ENCODE measurements at regions not wholly inside any gene's neighbourhood (a gene's known extent, or its start where the extent isn't known, plus 50 kb on each side); places are given as distances from the start of the nearest gene placed in this dataset.
"Not testable (repeated sequence)": the region's sequence is repeated elsewhere in the genome, so short reads cannot be mapped to it uniquely, and the experiment has no call there.

GRCh38 chr4:114040319-114041116 is 61.1 kb upstream of the ARSJ start:
- TF ChIP-seq CTCF (IDR thresholded peaks at IDR 0.05; ENCODE audit: low read depth, low read length): no peak
- no peaks in the 10 kb centered on the region for H3K27me3 ChIP-seq
- no peaks in the 10 kb centered on the region for H3K36me3 ChIP-seq
- no peak overlapping the region for H3K27ac ChIP-seq
- H3K4me3 ChIP-seq: no peak overlapping the region
- DNase-seq (ENCODE audit: low read depth in 1 of 2, low spot score in 1 of 2): peak in 1 of 2 donors; percentile 7
- no peaks in the 10 kb centered on the region for H3K4me1 ChIP-seq (ENCODE audit: low read depth)
- no peaks in the 10 kb centered on the region for H3K9me3 ChIP-seq (ENCODE audit: low read depth)

- DNase-seq (ENCODE audit: low read depth in 1 of 2, low spot score in 1 of 2): no peak
- H3K9me3 ChIP-seq (ENCODE audit: low read depth): no peaks in the 10 kb centered on the region
- H3K36me3 ChIP-seq: no peaks in the 10 kb centered on the region
- TF ChIP-seq CTCF (IDR thresholded peaks at IDR 0.05; ENCODE audit: low read depth, low read length): no peak
- no peaks in the 10 kb centered on the region for H3K4me1 ChIP-seq (ENCODE audit: low read depth)
- H3K4me3 ChIP-seq: no peak overlapping the region
- H3K27me3 ChIP-seq: no peaks in the 10 kb centered on the region
- H3K27ac ChIP-seq: no peak overlapping the region
Measured at GRCh38 chr4:114041117-114041475, 61.6 kb upstream of the ARSJ start.

GRCh38 chr4:114043116-114043515 is 63.7 kb upstream of the ARSJ start:
- TF ChIP-seq CTCF (IDR thresholded peaks at IDR 0.05; ENCODE audit: low read depth, low read length): no peak
- no peaks in the 10 kb centered on the region for H3K9me3 ChIP-seq (ENCODE audit: low read depth)
- H3K4me1 ChIP-seq (ENCODE audit: low read depth): no peaks in the 10 kb centered on the region
- H3K4me3 ChIP-seq: no peak overlapping the region
- H3K36me3 ChIP-seq: no peaks in the 10 kb centered on the region
- no peak overlapping the region for H3K27ac ChIP-seq
- peak in 1 of 2 donors; percentile 4 for DNase-seq (ENCODE audit: low read depth in 1 of 2, low spot score in 1 of 2)
- H3K27me3 ChIP-seq: no peaks in the 10 kb centered on the region

- not testable (repeated sequence) for H3K36me3 ChIP-seq; DNase-seq (ENCODE audit: low read depth in 1 of 2, low spot score in 1 of 2); H3K4me3 ChIP-seq; H3K27ac ChIP-seq; H3K27me3 ChIP-seq; H3K4me1 ChIP-seq (ENCODE audit: low read depth); H3K9me3 ChIP-seq (ENCODE audit: low read depth)
Measured at GRCh38 chr4:114044351-114044750, 64.9 kb upstream of the ARSJ start.

GRCh38 chr4:114046331-114046730 is 66.9 kb upstream of the ARSJ start:
- Histone ChIP-seq H3K4me3 (no peak overlapping the region), H3K27me3 (no peaks in the 10 kb centered on the region), H3K36me3 (no peaks in the 10 kb centered on the region), H3K4me1 (ENCODE audit: low read depth) (no peaks in the 10 kb centered on the region), H3K9me3 (ENCODE audit: low read depth) (no peaks in the 10 kb centered on the region), H3K27ac (no peak overlapping the region)
- TF ChIP-seq CTCF (IDR thresholded peaks at IDR 0.05; ENCODE audit: low read depth, low read length): no peak
- DNase-seq (ENCODE audit: low read depth in 1 of 2, low spot score in 1 of 2): no peak

GRCh38 chr4:114048154-114048553 is 68.7 kb upstream of the ARSJ start:
- H3K27ac ChIP-seq; DNase-seq (ENCODE audit: low read depth in 1 of 2, low spot score in 1 of 2); H3K4me3 ChIP-seq; H3K36me3 ChIP-seq; H3K9me3 ChIP-seq (ENCODE audit: low read depth); H3K4me1 ChIP-seq (ENCODE audit: low read depth); H3K27me3 ChIP-seq: not testable (repeated sequence)

Measured in cardiac muscle cell (in vitro differentiated cells and primary cell).